HEK293 (cell line): ENCODE measurements at regions not wholly inside any gene's neighbourhood (a gene's known extent, or its start where the extent isn't known, plus 50 kb on each side); places are given as distances from the start of the nearest gene placed in this dataset.

Experiments
- CTCF ChIA-PET: fragments of 350-600 bp; formaldehyde crosslinking; extraction: SDS; loops from one replicate; lab custom pipeline; 2021; ENCODE audit warnings: antibody characterized with exemption; lab: Yijun Ruan, JAX
- POLR2A ChIA-PET: fragments of 300-600 bp; formaldehyde crosslinking; extraction: SDS; loops from one replicate; lab custom pipeline; 2020; ENCODE audit warnings: antibody characterized with exemption, inconsistent platforms; lab: Yijun Ruan, JAX
- H3K27ac ChIP-seq: fragments of 200-500 bp; sonication (Bioruptor generic); 2 replicates; pipeline ENCODE4 v1.5.1; 2014; ENCODE audit warnings: low read depth, low read length, control low read depth, inconsistent platforms; ENCODE audit errors: extremely low read depth
- H3K36me3 ChIP-seq, 2 experiments: fragments of 200-500 bp in 1 of 2; sonication (Bioruptor generic) in 1 of 2; 1 replicate in 1 of 2; 2 replicates in 1 of 2; pipeline ENCODE4 v1.5.1; 2014 to 2017; ENCODE audit warnings: inconsistent platforms in 2 of 2, low read length in 2 of 2; ENCODE audit not compliant: control insufficient read depth in 2 of 2, insufficient read depth in 1 of 2
- H3K4me1 ChIP-seq: fragments of 200-500 bp; sonication (Bioruptor generic); 2 replicates; pipeline ENCODE4 v1.5.1; 2014; ENCODE audit warnings: mild to moderate bottlenecking, low read length, inconsistent platforms; ENCODE audit not compliant: control insufficient read depth, insufficient read depth
- H3K4me3 ChIP-seq: 2 replicates; pipeline ENCODE4 v1.5.1; 2011; ENCODE audit warnings: low read depth, mild to moderate bottlenecking, control low read depth, low read length, moderate library complexity
- H3K9me3 ChIP-seq: fragments of 200-500 bp; sonication (Bioruptor generic); 2 replicates; pipeline ENCODE4 v1.5.1; 2014; ENCODE audit warnings: low read depth, low read length, inconsistent platforms; ENCODE audit not compliant: control insufficient read depth, insufficient read depth
- AEBP2 ChIP-seq: fragments of 450-650 bp; formaldehyde crosslinking; IDR thresholded peaks from 2 replicates; pipeline ENCODE4 v1.5.1; 2016; ENCODE audit warnings: missing biosample characterization, missing genetic modification characterization, borderline replicate concordance
- BCL11B ChIP-seq: fragments of 450-650 bp; formaldehyde crosslinking; IDR thresholded peaks from 2 replicates; pipeline ENCODE4 v1.5.1; 2016; ENCODE audit warnings: low read depth, missing biosample characterization, missing genetic modification characterization
- CTCF ChIP-seq: fragments of 450-650 bp; formaldehyde crosslinking; IDR thresholded peaks from 2 replicates; pipeline ENCODE4 v1.5.1; 2016; ENCODE audit warnings: missing biosample characterization, missing genetic modification characterization
- ELK4 ChIP-seq: IDR thresholded peaks from 2 replicates; pipeline ENCODE4 v1.6.1; 2011; ENCODE audit warnings: mild to moderate bottlenecking, low read depth, low read length, borderline replicate concordance
- KLF10 ChIP-seq: fragments of 450-650 bp; IDR thresholded peaks from 2 replicates; pipeline ENCODE4 v1.5.1; 2018; ENCODE audit warnings: missing biosample characterization, mild to moderate bottlenecking, missing genetic modification characterization
- KLF17 ChIP-seq: fragments of 450-650 bp; formaldehyde crosslinking; IDR thresholded peaks from 2 replicates; pipeline ENCODE4 v1.5.1; 2016; ENCODE audit warnings: missing biosample characterization, missing genetic modification characterization
- RBAK ChIP-seq: fragments of 450-650 bp; formaldehyde crosslinking; IDR thresholded peaks from 2 replicates; pipeline ENCODE4 v1.5.1; 2016; ENCODE audit warnings: missing biosample characterization, missing genetic modification characterization
- ZFP41 ChIP-seq: fragments of 450-650 bp; formaldehyde crosslinking; IDR thresholded peaks from 2 replicates; pipeline ENCODE4 v1.5.1; 2016; ENCODE audit warnings: missing biosample characterization, missing genetic modification characterization, borderline replicate concordance
- ZNF121 ChIP-seq: fragments of 450-650 bp; formaldehyde crosslinking; IDR thresholded peaks from 2 replicates; pipeline ENCODE4 v1.5.1; 2016; ENCODE audit warnings: missing biosample characterization, missing genetic modification characterization
- ZNF157 ChIP-seq: fragments of 450-650 bp; formaldehyde crosslinking; IDR thresholded peaks from 2 replicates; pipeline ENCODE4 v1.5.1; 2016; ENCODE audit warnings: missing biosample characterization, missing genetic modification characterization
- ZNF18 ChIP-seq: fragments of 450-650 bp; formaldehyde crosslinking; IDR thresholded peaks from 2 replicates; pipeline ENCODE4 v1.5.1; 2016; ENCODE audit warnings: missing biosample characterization, missing genetic modification characterization
- ZNF239 ChIP-seq: fragments of 450-650 bp; formaldehyde crosslinking; IDR thresholded peaks from 2 replicates; pipeline ENCODE4 v1.5.1; 2016; ENCODE audit warnings: missing biosample characterization, missing genetic modification characterization
- ZNF26 ChIP-seq: fragments of 450-650 bp; formaldehyde crosslinking; IDR thresholded peaks from 2 replicates; pipeline ENCODE4 v1.5.1; 2016; ENCODE audit warnings: missing biosample characterization, missing genetic modification characterization
- ZNF266 ChIP-seq: fragments of 450-650 bp; formaldehyde crosslinking; IDR thresholded peaks from 2 replicates; pipeline ENCODE4 v1.5.1; 2016; ENCODE audit warnings: missing biosample characterization, missing genetic modification characterization, low read depth
- ZNF324 ChIP-seq: fragments of 450-650 bp; formaldehyde crosslinking; IDR thresholded peaks from 2 replicates; pipeline ENCODE4 v1.5.1; 2016; ENCODE audit warnings: missing biosample characterization, missing genetic modification characterization
- ZNF404 ChIP-seq: fragments of 450-650 bp; formaldehyde crosslinking; IDR thresholded peaks from 2 replicates; pipeline ENCODE4 v1.5.1; 2017; ENCODE audit warnings: missing biosample characterization, missing genetic modification characterization
- ZNF423 ChIP-seq: fragments of 450-650 bp; formaldehyde crosslinking; IDR thresholded peaks from 2 replicates; pipeline ENCODE4 v1.5.1; 2016; ENCODE audit warnings: missing biosample characterization, missing genetic modification characterization
- ZNF48 ChIP-seq: fragments of 450-650 bp; formaldehyde crosslinking; IDR thresholded peaks from 2 replicates; pipeline ENCODE4 v1.5.1; 2016; ENCODE audit warnings: missing biosample characterization, missing genetic modification characterization
- ZNF558 ChIP-seq: fragments of 450-650 bp; formaldehyde crosslinking; IDR thresholded peaks from 2 replicates; pipeline ENCODE4 v1.5.1; 2016; ENCODE audit warnings: missing biosample characterization, missing genetic modification characterization
- ZNF600 ChIP-seq: fragments of 450-650 bp; formaldehyde crosslinking; IDR thresholded peaks from 2 replicates; pipeline ENCODE4 v1.5.1; 2016; ENCODE audit warnings: missing biosample characterization, missing genetic modification characterization
- ZNF747 ChIP-seq: fragments of 450-650 bp; formaldehyde crosslinking; IDR thresholded peaks from 2 replicates; pipeline ENCODE4 v1.5.1; 2016; ENCODE audit warnings: missing biosample characterization, missing genetic modification characterization
- ZNF76 ChIP-seq: fragments of 450-650 bp; formaldehyde crosslinking; IDR thresholded peaks from 2 replicates; pipeline ENCODE4; 2016; ENCODE audit warnings: low read depth, missing biosample characterization, missing genetic modification characterization, borderline replicate concordance

GRCh38 chr1:125086611-125087010, 3901.8 kb downstream of the SRGAP2C start:
- Histone ChIP-seq H3K27ac (no peak overlapping the region), H3K9me3 (no peaks in the 10 kb centered on the region), H3K36me3 (no peaks in the 10 kb centered on the region), H3K4me3 (no peak overlapping the region), H3K4me1 (no peaks in the 10 kb centered on the region)
- TF ChIP-seq ZNF26, result no peak
- TF ChIP-seq KLF10 (tag by site-specific recombination), result no peak
- TF ChIP-seq ZNF600, result no peak
- no peak for TF ChIP-seq ZFP41 (tag by site-specific recombination)
- TF ChIP-seq KLF17 (tag by site-specific recombination), result no peak
- TF ChIP-seq ZNF76, result no peak
- TF ChIP-seq ZNF558 (tag by site-specific recombination), result no peak
- TF ChIP-seq ZNF423 (tag by site-specific recombination), result no peak
- TF ChIP-seq ZNF404 (tag by site-specific recombination), result no peak
- TF ChIP-seq ZNF324 (tag by site-specific recombination), result no peak
- POLR2A ChIA-PET, result no interaction called here
- CTCF ChIA-PET, result no interaction called here

- H3K4me1 ChIP-seq, result no peaks in the 10 kb centered on the region
- ChIA-PET CTCF (no interaction called here), POLR2A (no interaction called here)
- TF ChIP-seq ZNF239 (tag by site-specific recombination) (no peak), ZNF266 (tag by site-specific recombination) (no peak), RBAK (no peak), ZNF48 (tag by site-specific recombination) (no peak), CTCF (tag by site-specific recombination) (no peak), ZNF747 (tag by site-specific recombination) (no peak), BCL11B (tag by site-specific recombination) (no peak), ZNF157 (tag by site-specific recombination) (no peak), ZNF18 (no peak), ZNF76 (no peak), AEBP2 (tag by site-specific recombination) (no peak), ELK4 (no peak), ZNF121 (tag by site-specific recombination) (no peak)
- no peak overlapping the region for H3K27ac ChIP-seq
- no peaks in the 10 kb centered on the region for H3K36me3 ChIP-seq
- H3K4me3 ChIP-seq, result no peak overlapping the region
- H3K9me3 ChIP-seq, result no peaks in the 10 kb centered on the region
These were observed 3902.5 kb downstream of the SRGAP2C start for GRCh38 chr1:125087247-125087646.
